Mesenchymal stem cell (in vitro differentiated cells and primary cell): ENCODE measurements at regions not wholly inside any gene's neighbourhood (a gene's known extent, or its start where the extent isn't known, plus 50 kb on each side); places are given as distances from the start of the nearest gene placed in this dataset.

ENCODE experiments used
- DNase-seq: peaks from one replicate; pipeline ENCODE4 v3.0.0-alpha.2; 2013
- H2AFZ ChIP-seq: one replicate; pipeline ENCODE4 v1.6.1; 2013; ENCODE audit warnings: low read depth, mild to moderate bottlenecking, control low read depth, inconsistent platforms, low read length, moderate library complexity
- H2AK5ac ChIP-seq: 2 replicates; pipeline ENCODE4 v1.6.1; 2013; ENCODE audit warnings: low read length, moderate library complexity, mild to moderate bottlenecking, inconsistent platforms; ENCODE audit not compliant: severe bottlenecking
- H2BK120ac ChIP-seq: one replicate; pipeline ENCODE4 v1.6.1; 2013; ENCODE audit warnings: low read depth, mild to moderate bottlenecking, inconsistent platforms, low read length, moderate library complexity
- H2BK12ac ChIP-seq, 2 experiments: one replicate each; pipeline ENCODE4 v1.6.1; 2013; ENCODE audit warnings: inconsistent platforms in 2 of 2, low read length in 2 of 2, mild to moderate bottlenecking in 2 of 2, moderate library complexity in 2 of 2, control low read depth in 1 of 2
- H2BK15ac ChIP-seq: one replicate; pipeline ENCODE4 v1.6.1; 2013; ENCODE audit warnings: mild to moderate bottlenecking, low read depth, inconsistent platforms; ENCODE audit not compliant: poor library complexity, severe bottlenecking
- H2BK5ac ChIP-seq: 2 replicates; pipeline ENCODE4 v1.6.1; 2013; ENCODE audit warnings: low read depth, mild to moderate bottlenecking, low read length, control low read depth, inconsistent platforms; ENCODE audit not compliant: poor library complexity, severe bottlenecking
- H3K14ac ChIP-seq, 2 experiments: one replicate each; pipeline ENCODE4 v1.6.1; 2013; ENCODE audit warnings: inconsistent platforms in 2 of 2, low read length in 2 of 2, control low read depth in 1 of 2, mild to moderate bottlenecking in 1 of 2, moderate library complexity in 1 of 2
- H3K18ac ChIP-seq, 2 experiments: one replicate each; pipeline ENCODE4 v1.6.1; 2013; ENCODE audit warnings: inconsistent platforms in 2 of 2, low read length in 2 of 2, control low read depth in 1 of 2, low read depth in 1 of 2, mild to moderate bottlenecking in 1 of 2
- H3K23ac ChIP-seq, 2 experiments: one replicate each; pipeline ENCODE4 v1.6.1; 2013; ENCODE audit warnings: inconsistent platforms in 2 of 2, low read length in 2 of 2, mild to moderate bottlenecking in 2 of 2, moderate library complexity in 2 of 2, control low read depth in 1 of 2
- H3K27ac ChIP-seq: 2 replicates; pipeline ENCODE4 v1.5.1; 2013; ENCODE audit warnings: mild to moderate bottlenecking, moderate library complexity, low read length, control low read depth, inconsistent platforms; ENCODE audit not compliant: poor library complexity, severe bottlenecking
- H3K27me3 ChIP-seq, 2 experiments: 2 replicates each; pipeline versions ENCODE4 v1.6.1 to v1.7.0; 2013; ENCODE audit warnings: low read length in 2 of 2, mild to moderate bottlenecking in 2 of 2, moderate library complexity in 2 of 2, control low read depth in 1 of 2, inconsistent platforms in 1 of 2; ENCODE audit not compliant: control insufficient read depth in 1 of 2, insufficient read depth in 1 of 2
- H3K36me3 ChIP-seq, 2 experiments: 2 replicates each; pipeline versions ENCODE4 v1.6.1 to v1.7.0; 2013; ENCODE audit warnings: low read length in 2 of 2, control low read depth in 1 of 2, inconsistent platforms in 1 of 2, low read depth in 1 of 2, mild to moderate bottlenecking in 1 of 2; ENCODE audit not compliant: insufficient read depth in 2 of 2, control insufficient read depth in 1 of 2
- H3K4ac ChIP-seq, 2 experiments: one replicate each; pipeline ENCODE4 v1.6.1; 2013; ENCODE audit warnings: inconsistent platforms in 2 of 2, low read length in 2 of 2, mild to moderate bottlenecking in 2 of 2, moderate library complexity in 2 of 2, control low read depth in 1 of 2, low read depth in 1 of 2
- H3K4me1 ChIP-seq: 2 replicates; pipeline ENCODE4 v1.6.1; 2013; ENCODE audit warnings: low read depth, low read length, control low read depth; ENCODE audit not compliant: control insufficient read depth, insufficient read depth
- H3K4me2 ChIP-seq: 2 replicates; pipeline ENCODE4 v1.6.1; 2013; ENCODE audit warnings: low read length, mild to moderate bottlenecking, inconsistent platforms; ENCODE audit not compliant: poor library complexity, severe bottlenecking
- H3K4me3 ChIP-seq, 2 experiments: 2 replicates each; pipeline versions ENCODE4 v1.5.1 to v1.7.0; 2013; ENCODE audit warnings: low read length in 2 of 2, mild to moderate bottlenecking in 2 of 2, control low read depth in 1 of 2, low read depth in 1 of 2; ENCODE audit not compliant: insufficient read depth in 1 of 2
- H3K79me1 ChIP-seq: replicated peaks from 2 replicates; pipeline ENCODE4 v1.6.1; 2013; ENCODE audit warnings: mild to moderate bottlenecking, control low read depth, low read length, inconsistent platforms; ENCODE audit not compliant: poor library complexity, severe bottlenecking
- H3K9ac ChIP-seq: 2 replicates; pipeline ENCODE4 v1.7.0; 2013; ENCODE audit warnings: mild to moderate bottlenecking, low read length, moderate library complexity
- H3K9me3 ChIP-seq: 2 replicates; pipeline ENCODE4 v1.7.0; 2013; ENCODE audit warnings: mild to moderate bottlenecking, low read length; ENCODE audit not compliant: control insufficient read depth
- H4K8ac ChIP-seq: one replicate; pipeline ENCODE4 v1.6.1; 2013; ENCODE audit warnings: inconsistent platforms, mild to moderate bottlenecking, low read length, moderate library complexity
- H4K91ac ChIP-seq: one replicate; pipeline ENCODE4 v1.6.1; 2013; ENCODE audit warnings: mild to moderate bottlenecking, low read length, inconsistent platforms
- WGBS: methylation state at CpG from one replicate; pipeline ENCODE4 v1.1.7; 2013; ENCODE audit warnings: mixed read lengths; 5-methylcytosine and 5-hydroxymethylcytosine counted together

- no peak overlapping the region for H4K91ac ChIP-seq
- H2AFZ ChIP-seq: no peak overlapping the region
- no peak overlapping the region for H3K4me3 ChIP-seq
- H2BK12ac ChIP-seq: no peak overlapping the region
- H3K36me3 ChIP-seq: no peaks in the 10 kb centered on the region
- no peak overlapping the region for H2AK5ac ChIP-seq
- no peak overlapping the region for H3K9ac ChIP-seq
- H4K8ac ChIP-seq: no peak overlapping the region
- H2BK120ac ChIP-seq: no peak overlapping the region
- no peak overlapping the region for H3K14ac ChIP-seq
- H3K4ac ChIP-seq: no peak overlapping the region
- no peak overlapping the region for H3K27ac ChIP-seq
- H3K27me3 ChIP-seq: no peaks in the 10 kb centered on the region
- H3K9me3 ChIP-seq: peaks cover 14% of the 10 kb centered on the region
- no peak overlapping the region for H3K18ac ChIP-seq
- no peak overlapping the region for H2BK15ac ChIP-seq
- no peaks in the 10 kb centered on the region for H3K79me1 ChIP-seq
- no peak overlapping the region for H3K4me2 ChIP-seq
- H3K4me1 ChIP-seq: no peaks in the 10 kb centered on the region
- no peak for DNase-seq
- H2BK5ac ChIP-seq: no peak overlapping the region
- no peak overlapping the region for H3K23ac ChIP-seq
- WGBS: 94% methylated on average over 2 of the region's 3 CpGs
Observed at GRCh38 chr16:65316808-65317207, 194.9 kb upstream of the CDH11 start.

GRCh38 chr16:65315081-65315780 lies 193.4 kb upstream of the CDH11 start:
- Histone ChIP-seq H3K18ac (peak overlapping the region in 1 of 2 experiments; percentile 58), H3K27me3 (no peaks in the 10 kb centered on the region), H3K9me3 (peaks cover 14% of the 10 kb centered on the region), H2BK120ac (no peak overlapping the region), H4K8ac (no peak overlapping the region), H3K27ac (no peak overlapping the region), H3K4me2 (no peak overlapping the region), H3K4me1 (no peaks in the 10 kb centered on the region), H2BK5ac (no peak overlapping the region), H2BK12ac (no peak overlapping the region), H2AFZ (no peak overlapping the region), H2AK5ac (no peak overlapping the region), H3K4me3 (no peak overlapping the region), H3K36me3 (no peaks in the 10 kb centered on the region), H2BK15ac (no peak overlapping the region), H3K9ac (peak overlapping the region; percentile 38), H3K4ac (no peak overlapping the region), H3K79me1 (no peaks in the 10 kb centered on the region), H3K14ac (peak overlapping the region in 1 of 2 experiments; percentile 84), H3K23ac (peak overlapping the region in 1 of 2 experiments; percentile 27), H4K91ac (no peak overlapping the region)
- 93% methylated on average over 7 of the region's 7 CpGs for WGBS
- DNase-seq: no peak

GRCh38 chr16:65314627-65315008 lies 192.8 kb upstream of the CDH11 start:
- Histone ChIP-seq H2AFZ (no peak overlapping the region), H3K27me3 (no peaks in the 10 kb centered on the region), H3K27ac (no peak overlapping the region), H3K14ac (no peak overlapping the region), H3K9me3 (peaks cover 14% of the 10 kb centered on the region), H2BK12ac (no peak overlapping the region), H3K4me3 (no peak overlapping the region), H2BK120ac (no peak overlapping the region), H4K91ac (no peak overlapping the region), H2BK5ac (no peak overlapping the region), H3K4me1 (no peaks in the 10 kb centered on the region), H3K36me3 (no peaks in the 10 kb centered on the region), H3K18ac (no peak overlapping the region), H2BK15ac (no peak overlapping the region), H3K4ac (no peak overlapping the region), H2AK5ac (no peak overlapping the region), H3K79me1 (no peaks in the 10 kb centered on the region), H4K8ac (no peak overlapping the region), H3K23ac (no peak overlapping the region), H3K4me2 (no peak overlapping the region), H3K9ac (peak overlapping the region; percentile 23)
- no peak for DNase-seq
- 83% methylated on average over 2 of the region's 2 CpGs for WGBS

GRCh38 chr16:65313936-65314626 lies 192.2 kb upstream of the CDH11 start:
- Histone ChIP-seq H3K9ac (peak overlapping the region; percentile 23), H2AK5ac (no peak overlapping the region), H2BK120ac (no peak overlapping the region), H3K36me3 (no peaks in the 10 kb centered on the region), H3K9me3 (peaks cover 14% of the 10 kb centered on the region), H3K79me1 (no peaks in the 10 kb centered on the region), H4K91ac (no peak overlapping the region), H3K4me2 (no peak overlapping the region), H2BK5ac (no peak overlapping the region), H3K4me1 (no peaks in the 10 kb centered on the region), H4K8ac (no peak overlapping the region), H3K27ac (no peak overlapping the region), H3K14ac (no peak overlapping the region), H3K18ac (no peak overlapping the region), H2AFZ (no peak overlapping the region), H3K27me3 (no peaks in the 10 kb centered on the region), H2BK15ac (no peak overlapping the region), H3K4ac (no peak overlapping the region), H3K23ac (no peak overlapping the region), H3K4me3 (no peak overlapping the region), H2BK12ac (no peak overlapping the region)
- WGBS: 90% methylated on average over 4 of the region's 5 CpGs
- DNase-seq: no peak
